ENCODE measurements at regions not wholly inside any gene's neighbourhood (a gene's known extent, or its start where the extent isn't known, plus 50 kb on each side); places are given as distances from the start of the nearest gene placed in this dataset.

DNA sequence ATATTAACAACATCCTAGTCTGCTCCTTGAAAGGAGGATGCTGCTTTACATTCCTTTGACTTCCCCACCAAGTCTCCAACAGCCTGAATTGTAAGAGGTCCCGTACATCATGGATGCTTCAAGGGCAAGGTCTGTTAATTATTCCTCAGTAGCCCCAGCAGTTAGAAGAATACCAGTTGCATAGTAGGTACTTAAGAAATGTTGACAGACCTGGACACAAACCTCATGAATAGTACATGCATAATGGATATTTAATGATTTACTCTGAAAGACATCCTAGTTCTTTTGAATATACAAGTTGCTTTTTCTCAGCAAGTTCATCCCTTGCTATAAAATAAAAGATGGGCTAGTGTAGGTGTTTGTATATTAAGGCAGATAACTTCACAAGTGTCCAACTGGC lies 112.1 kb upstream of the DPYD start:
- no peak for TF ChIP-seq CTCF (IDR thresholded peaks at IDR 0.05)
- TF ChIP-seq POLR2AphosphoS5 (IDR thresholded peaks at IDR 0.05): no peak
